GM21786 (cell line): ENCODE measurements at regions not wholly inside any gene's neighbourhood (a gene's known extent, or its start where the extent isn't known, plus 50 kb on each side); places are given as distances from the start of the nearest gene placed in this dataset.
"Not testable (repeated sequence)": the region's sequence is repeated elsewhere in the genome, so short reads cannot be mapped to it uniquely, and the experiment has no call there.

ENCODE experiments used
- ATAC-seq: cut with Tn5 transposase; IDR thresholded peaks from one replicate; pipeline ENCODE4 v1.9.1; 2021; ENCODE audit not compliant: unreplicated experiment

- ATAC-seq: no peak
Measured at GRCh38 chr18:77329651-77330050, 80.0 kb downstream of the GALR1 start.

GRCh38 chr18:77334876-77335275 lies 85.2 kb downstream of the GALR1 start:
- ATAC-seq: no peak

GRCh38 chr18:77337604-77338003 lies 88.0 kb downstream of the GALR1 start:
- ATAC-seq: no peak

GRCh38 chr18:77339093-77339492 lies 89.4 kb downstream of the GALR1 start:
- ATAC-seq: no peak

GRCh38 chr18:77339623-77340022 lies 90.0 kb downstream of the GALR1 start:
- ATAC-seq: no peak

GRCh38 chr18:77340815-77341214 lies 91.2 kb downstream of the GALR1 start:
- no peak for ATAC-seq

- no peak for ATAC-seq
Measured at GRCh38 chr18:77341527-77342325, 92.1 kb downstream of the GALR1 start.

- ATAC-seq: no peak
Measured at GRCh38 chr18:77342736-77343135, 93.1 kb downstream of the GALR1 start.

- no peak for ATAC-seq
Measured at GRCh38 chr18:77343846-77344510, 94.3 kb downstream of the GALR1 start.

- ATAC-seq: no peak
Measured at GRCh38 chr18:77344786-77345500, 95.3 kb downstream of the GALR1 start.

GRCh38 chr18:77346208-77346810 lies 96.7 kb downstream of the GALR1 start:
- no peak for ATAC-seq

- ATAC-seq: not testable (repeated sequence)
Measured at GRCh38 chr18:77353349-77353748, 103.7 kb downstream of the GALR1 start.

- no peak for ATAC-seq
Measured at GRCh38 chr18:77359561-77360314, 110.1 kb downstream of the GALR1 start.

GRCh38 chr18:77360315-77361190 lies 110.9 kb downstream of the GALR1 start:
- ATAC-seq: no peak

GRCh38 chr18:77361382-77361781 lies 111.7 kb downstream of the GALR1 start:
- no peak for ATAC-seq

GRCh38 chr18:77365667-77366066 lies 116.0 kb downstream of the GALR1 start:
- ATAC-seq: no peak

- no peak for ATAC-seq
Measured at GRCh38 chr18:77366067-77366719, 116.5 kb downstream of the GALR1 start.

GRCh38 chr18:77366720-77367641 lies 117.3 kb downstream of the GALR1 start:
- ATAC-seq: no peak
